SK-N-SH (cell line): ENCODE measurements at regions not wholly inside any gene's neighbourhood (a gene's known extent, or its start where the extent isn't known, plus 50 kb on each side); places are given as distances from the start of the nearest gene placed in this dataset.

Source experiments
- CTCF ChIA-PET: fragments of 300-600, 350-600 bp; formaldehyde crosslinking; extraction: SDS; loops from one replicate; lab custom pipeline; 2021; lab: Yijun Ruan, JAX
- POLR2A ChIA-PET: fragments of 350-600 bp; sonication (Branson Sonifier 250); formaldehyde crosslinking; extraction: SDS; loops from one replicate; lab custom pipeline; 2020; ENCODE audit warnings: antibody characterized with exemption, inconsistent platforms; lab: Yijun Ruan, JAX
- DNase-seq: peaks from one replicate; pipeline ENCODE4 v3.0.0; 2012
- H2AFZ ChIP-seq: fragments of 200-600 bp; sonication (generic); 2 replicates; pipeline ENCODE4 v1.8.1; 2016; ENCODE audit warnings: antibody characterized with exemption, mild to moderate bottlenecking, low read depth
- H3F3A ChIP-seq: fragments of 200-600 bp; sonication (generic); replicated peaks from 2 replicates; pipeline ENCODE3; 2016; ENCODE audit warnings: antibody characterized with exemption, mild to moderate bottlenecking; ENCODE audit not compliant: insufficient read depth
- H3K27ac ChIP-seq, 2 experiments: fragments of 200-500 bp in 1 of 2; fragments of 200-600 bp in 1 of 2; sonication (Bioruptor generic) in 1 of 2; sonication (generic), shearing (Covaris generic) in 1 of 2; 2 replicates each; pipeline versions ENCODE4 v1.5.1 to v1.6.1; 2014 to 2016; ENCODE audit warnings: low read depth in 2 of 2, inconsistent platforms in 1 of 2, low read length in 1 of 2, mild to moderate bottlenecking in 1 of 2, mixed read lengths in 1 of 2
- H3K27me3 ChIP-seq: fragments of 200-600 bp; sonication (generic), shearing (Covaris generic); 2 replicates; pipeline ENCODE4 v1.6.1; 2016; ENCODE audit warnings: mixed run types; ENCODE audit not compliant: insufficient read depth
- H3K36me3 ChIP-seq, 2 experiments: fragments of 200-500 bp in 1 of 2; fragments of 200-600 bp in 1 of 2; sonication (Bioruptor generic) in 1 of 2; sonication (generic) in 1 of 2; replicated peaks in 1 of 2; 2 replicates each; pipeline versions ENCODE3 to v1.5.1; 2014 to 2016; ENCODE audit warnings: low read length in 1 of 2, mild to moderate bottlenecking in 1 of 2; ENCODE audit not compliant: insufficient read depth in 2 of 2, control insufficient read depth in 1 of 2
- H3K4me1 ChIP-seq, 2 experiments: fragments of 200-500 bp in 1 of 2; fragments of 200-600 bp in 1 of 2; sonication (Bioruptor generic) in 1 of 2; sonication (generic), shearing (Covaris generic) in 1 of 2; 2 replicates each; pipeline versions ENCODE4 v1.5.1 to v1.6.1; 2014 to 2016; ENCODE audit warnings: low read depth in 1 of 2, low read length in 1 of 2, mixed run types in 1 of 2; ENCODE audit not compliant: insufficient read depth in 2 of 2, control insufficient read depth in 1 of 2
- H3K4me2 ChIP-seq: fragments of 200-600 bp; sonication (generic), shearing (Covaris generic); 2 replicates; pipeline ENCODE4 v1.6.1; 2017; ENCODE audit warnings: mixed run types
- H3K4me3 ChIP-seq, 2 experiments: fragments of 200-500 bp in 1 of 2; fragments of 200-600 bp in 1 of 2; sonication (Bioruptor generic) in 1 of 2; sonication (generic), shearing (Covaris generic) in 1 of 2; 2 replicates each; pipeline versions ENCODE4 v1.5.1 to v1.8.1; 2014 to 2016; ENCODE audit warnings: low read depth in 2 of 2, inconsistent platforms in 1 of 2, low read length in 1 of 2, mild to moderate bottlenecking in 1 of 2, mixed read lengths in 1 of 2, moderate library complexity in 1 of 2
- H3K79me2 ChIP-seq: fragments of 200-600 bp; sonication (generic); 2 replicates; pipeline ENCODE4 v1.8.1; 2017; ENCODE audit warnings: mild to moderate bottlenecking; ENCODE audit not compliant: insufficient read depth
- H3K9ac ChIP-seq: fragments of 200-600 bp; sonication (generic); 2 replicates; pipeline ENCODE4 v1.6.1; 2017; ENCODE audit warnings: mixed run types
- H3K9me2 ChIP-seq: fragments of 200-600 bp; sonication (generic); 2 replicates; pipeline ENCODE4 v1.6.1; 2017; ENCODE audit warnings: mixed run types
- H3K9me3 ChIP-seq: fragments of 200-600 bp; sonication (generic); 2 replicates; pipeline ENCODE4 v1.6.1; 2017; ENCODE audit warnings: mixed run types, mild to moderate bottlenecking, moderate library complexity
- H4K20me1 ChIP-seq: fragments of 200-600 bp; sonication (generic); 2 replicates; pipeline ENCODE4 v1.6.1; 2017; ENCODE audit warnings: mild to moderate bottlenecking, mixed run types; ENCODE audit not compliant: insufficient read depth
- CHD2 ChIP-seq: fragments of 150-350 bp; IDR thresholded peaks from 2 replicates; pipeline ENCODE4 v1.6.1; 2018; ENCODE audit warnings: low read length; ENCODE audit not compliant: partially characterized antibody
- EP300 ChIP-seq, 2 experiments: IDR thresholded peaks; 2 replicates each; pipeline versions ENCODE4 v1.4.0 to v1.6.1; 2012; ENCODE audit warnings: borderline replicate concordance in 1 of 2, low read depth in 1 of 2, low read length in 1 of 2
- FOXJ3 ChIP-seq: sonication (generic); formaldehyde crosslinking; IDR thresholded peaks from 2 replicates; pipeline ENCODE4 v1.5.1; 2020; ENCODE audit warnings: mild to moderate bottlenecking, missing genetic modification reagents
- GABPA ChIP-seq: IDR thresholded peaks from 2 replicates; pipeline ENCODE4 v1.4.0; 2012; ENCODE audit warnings: low read depth, mild to moderate bottlenecking
- GATA2 ChIP-seq: sonication (generic); formaldehyde crosslinking; IDR thresholded peaks from 2 replicates; pipeline ENCODE4 v1.5.0; 2020; ENCODE audit warnings: mild to moderate bottlenecking, missing genetic modification reagents
- NFIC ChIP-seq: IDR thresholded peaks from 2 replicates; pipeline ENCODE4 v1.4.0; 2012; ENCODE audit warnings: borderline replicate concordance
- NRF1 ChIP-seq: IDR thresholded peaks from 2 replicates; pipeline ENCODE4 v1.6.1; 2012; ENCODE audit warnings: low read depth, mild to moderate bottlenecking, low read length
- PBX3 ChIP-seq: IDR thresholded peaks from 2 replicates; pipeline ENCODE4; 2012
- POLR2AphosphoS5 ChIP-seq: IDR thresholded peaks from 2 replicates; pipeline ENCODE4 v1.6.1; 2012; ENCODE audit warnings: low read depth, low read length
- RAD21 ChIP-seq: IDR thresholded peaks from 2 replicates; pipeline ENCODE4 v1.6.1; 2012; ENCODE audit warnings: mild to moderate bottlenecking, low read length
- RFX5 ChIP-seq: IDR thresholded peaks from 2 replicates; pipeline ENCODE4 v1.6.1; 2012; ENCODE audit warnings: mild to moderate bottlenecking, improper control_type of control experiment, low read length
- SIN3A ChIP-seq: IDR thresholded peaks from 2 replicates; pipeline ENCODE4 v1.6.1; 2012; ENCODE audit warnings: low read depth, mild to moderate bottlenecking, low read length, moderate library complexity, borderline replicate concordance
- TCF12 ChIP-seq: IDR thresholded peaks from 2 replicates; pipeline ENCODE4 v1.4.0; 2012
- ZBTB33 ChIP-seq: IDR thresholded peaks from 2 replicates; pipeline ENCODE4 v1.4.0; 2012; ENCODE audit warnings: low read depth, borderline replicate concordance
- WGBS: methylation state at CpG from one replicate; pipeline ENCODE4 v1.1.6; 2017; ENCODE audit warnings: low lambda C conversion rate; 5-methylcytosine and 5-hydroxymethylcytosine counted together

GRCh38 chr22:23373601-23374000 lies 193.3 kb downstream of the BCR start:
- Histone ChIP-seq H3K9me2 (no peaks in the 10 kb centered on the region), H2AFZ (no peak overlapping the region), H3K36me3 (no peaks in the 10 kb centered on the region), H3K79me2 (no peaks in the 10 kb centered on the region), H3K4me1 (no peaks in the 10 kb centered on the region), H4K20me1 (no peaks in the 10 kb centered on the region), H3F3A (no peaks in the 10 kb centered on the region), H3K27ac (no peak overlapping the region)
- CTCF ChIA-PET = interaction anchor here (9.1 kb wide), 1 partner anchor 12 kb away, joined by 56 read pairs; no protein-coding TSS in a partner anchor
- DNase-seq = no peak
- TF ChIP-seq FOXJ3 (no peak), RAD21 (no peak), SIN3A (no peak), RFX5 (no peak), CHD2 (no peak), TCF12 (no peak), EP300 (IDR thresholded peaks at IDR 0.05; ENCODE audit: borderline replicate concordance in 1 of 2, low read depth in 1 of 2, low read length in 1 of 2) (no peak), POLR2AphosphoS5 (no peak), PBX3 (no peak), NRF1 (no peak), ZBTB33 (no peak), GATA2 (CRISPR knock-in tag) (no peak), GABPA (no peak)
- TF ChIP-seq, all 33 proteins: peak for 0
- 72% methylated on average over 9 of the region's 9 CpGs for WGBS
- POLR2A ChIA-PET = no interaction called here
- Histone ChIP-seq H3K9ac (no peak overlapping the region), H3K9me3 (no peaks in the 10 kb centered on the region), H3K4me2 (no peak overlapping the region), H3K4me3 (no peak overlapping the region), H3K27me3 (no peaks in the 10 kb centered on the region; the same call in 1 of the 2 replicates)

- Histone ChIP-seq H3K4me3 (no peak overlapping the region), H3K4me2 (no peak overlapping the region), H3F3A (no peaks in the 10 kb centered on the region), H3K9me2 (no peaks in the 10 kb centered on the region), H3K36me3 (no peaks in the 10 kb centered on the region), H3K27me3 (peaks cover 5% of the 10 kb centered on the region; the same call in 1 of the 2 replicates), H3K9me3 (no peaks in the 10 kb centered on the region), H2AFZ (no peak overlapping the region), H3K79me2 (no peaks in the 10 kb centered on the region), H3K4me1 (no peaks in the 10 kb centered on the region), H4K20me1 (no peaks in the 10 kb centered on the region), H3K27ac (no peak overlapping the region), H3K9ac (no peak overlapping the region)
- ChIA-PET POLR2A (no interaction called here), CTCF (interaction anchor here (1.2 to 9.1 kb wide), 2 partner anchors 15 to 479 kb away, joined by 3 to 56 read pairs; no protein-coding TSS in a partner anchor)
- no peak for TF ChIP-seq NFIC
- TF ChIP-seq SIN3A = no peak
- no peak for DNase-seq
- 61% methylated on average over 8 of the region's 8 CpGs for WGBS
Observed at GRCh38 chr22:23370251-23370650, 189.9 kb downstream of the BCR start.
